ENCODE measurements at regions not wholly inside any gene's neighbourhood (a gene's known extent, or its start where the extent isn't known, plus 50 kb on each side); places are given as distances from the start of the nearest gene placed in this dataset.

DNA sequence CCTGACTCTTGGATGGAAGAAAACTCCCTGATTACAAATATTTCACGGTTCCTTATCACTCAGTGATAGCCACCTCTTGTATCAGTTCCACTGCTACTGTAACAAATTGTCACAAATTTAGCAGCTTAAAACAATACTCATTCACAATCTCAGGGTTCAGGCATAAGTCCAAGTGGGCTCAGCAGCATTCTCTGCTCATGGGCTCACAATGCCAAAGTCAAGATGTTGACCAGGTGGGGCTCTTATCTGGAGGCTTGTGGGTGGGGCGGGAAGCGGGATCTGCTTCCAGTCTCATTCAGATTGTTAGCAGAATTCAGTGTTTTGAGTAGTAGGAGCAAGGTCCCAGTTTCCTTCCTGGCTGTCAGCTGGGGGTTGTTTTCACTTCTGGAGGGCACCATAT lies 137.3 kb upstream of the FAM78B start:
- H2AFZ ChIP-seq (ENCODE audit: control insufficient read depth, low read length): no peak overlapping the region
- no peak overlapping the region for H3K27ac ChIP-seq (ENCODE audit: control insufficient read depth, insufficient read depth, low read length)
- H3K4me1 ChIP-seq (ENCODE audit: control insufficient read depth, extremely low read depth, insufficient read depth, low read length): no peaks in the 10 kb centered on the region
- H3K9me3 ChIP-seq (ENCODE audit: control insufficient read depth, low read depth, low read length): no peaks in the 10 kb centered on the region
- H4K20me1 ChIP-seq (ENCODE audit: control insufficient read depth, extremely low read depth, insufficient read depth, low read length): no peaks in the 10 kb centered on the region
- no peak for TF ChIP-seq CTCF (optimal IDR thresholded peaks at IDR 0.05 in 1 of 3, IDR thresholded peaks at IDR 0.05 in 1 of 3, conservative IDR thresholded peaks at IDR 0.05 in 1 of 3; ENCODE audit: extremely low read depth in 1 of 3, insufficient read depth in 2 of 3, low read length in 3 of 3)
- no peak for TF ChIP-seq EZH2 (IDR thresholded peaks at IDR 0.05; ENCODE audit: low read length)
- H3K79me2 ChIP-seq (ENCODE audit: control insufficient read depth, insufficient read depth, low read length): no peaks in the 10 kb centered on the region
- no peak overlapping the region for H3K4me3 ChIP-seq (ENCODE audit: control insufficient read depth in 2 of 3, extremely low read depth in 1 of 3, insufficient read depth in 2 of 3, low read depth in 1 of 3, low read length in 3 of 3)
- H3K27me3 ChIP-seq (ENCODE audit: control insufficient read depth, extremely low read depth, insufficient read depth, low read length): no peaks in the 10 kb centered on the region
- H3K4me2 ChIP-seq (ENCODE audit: control insufficient read depth, extremely low read depth, insufficient read depth, low read depth, low read length): no peak overlapping the region
- FAIRE-seq (no peak), DNase-seq (ENCODE audit: low read depth, low spot score) (no peak)
- dilution Hi-C loops (cut with MboI; ENCODE audit: extremely low pct_ligation_motif_present, low sequenced_read_pairs): no loop called here
- H3K36me3 ChIP-seq (ENCODE audit: control insufficient read depth in 2 of 2, extremely low read depth in 1 of 2, insufficient read depth in 2 of 2, low read length in 2 of 2): no peaks in the 10 kb centered on the region
- H3K9me1 ChIP-seq (ENCODE audit: control insufficient read depth, extremely low read depth, insufficient read depth, low read length): no peaks in the 10 kb centered on the region
- no peak overlapping the region for H3K9ac ChIP-seq (ENCODE audit: control insufficient read depth, extremely low read depth, insufficient read depth, low read length)

DNA sequence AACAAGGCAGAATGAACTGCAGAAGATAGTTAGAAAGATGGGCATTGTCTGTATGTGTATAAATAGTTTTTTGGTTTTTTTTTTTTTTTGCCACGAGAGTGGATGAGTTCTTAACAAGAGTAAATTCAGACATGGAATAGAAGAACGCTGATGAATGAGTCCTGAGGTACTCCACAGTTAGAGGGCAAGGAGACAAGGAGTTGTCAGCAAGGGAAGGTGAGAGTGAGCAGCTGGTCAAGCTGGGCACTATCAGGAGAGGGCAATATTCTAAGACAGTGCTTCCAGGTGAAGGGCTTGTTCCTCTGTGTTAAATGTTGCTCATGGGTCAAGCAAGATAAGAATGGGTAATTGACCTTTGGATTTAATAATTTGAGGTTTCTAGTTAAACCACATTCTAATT lies 138.6 kb upstream of the FAM78B start:
- TF ChIP-seq CTCF (optimal IDR thresholded peaks at IDR 0.05 in 1 of 3, IDR thresholded peaks at IDR 0.05 in 1 of 3, conservative IDR thresholded peaks at IDR 0.05 in 1 of 3; ENCODE audit: extremely low read depth in 1 of 3, insufficient read depth in 2 of 3, low read length in 3 of 3) (no peak), EZH2 (IDR thresholded peaks at IDR 0.05; ENCODE audit: low read length) (no peak)
- dilution Hi-C loops (cut with MboI; ENCODE audit: extremely low pct_ligation_motif_present, low sequenced_read_pairs): no loop called here
- FAIRE-seq: no peak
- Histone ChIP-seq H3K27me3 (ENCODE audit: control insufficient read depth, extremely low read depth, insufficient read depth, low read length) (no peaks in the 10 kb centered on the region), H3K4me2 (ENCODE audit: control insufficient read depth, extremely low read depth, insufficient read depth, low read depth, low read length) (no peak overlapping the region), H4K20me1 (ENCODE audit: control insufficient read depth, extremely low read depth, insufficient read depth, low read length) (no peaks in the 10 kb centered on the region), H3K9ac (ENCODE audit: control insufficient read depth, extremely low read depth, insufficient read depth, low read length) (no peak overlapping the region), H3K27ac (ENCODE audit: control insufficient read depth, insufficient read depth, low read length) (no peak overlapping the region), H3K79me2 (ENCODE audit: control insufficient read depth, insufficient read depth, low read length) (no peaks in the 10 kb centered on the region), H2AFZ (ENCODE audit: control insufficient read depth, low read length) (no peak overlapping the region), H3K4me1 (ENCODE audit: control insufficient read depth, extremely low read depth, insufficient read depth, low read length) (no peaks in the 10 kb centered on the region), H3K9me3 (ENCODE audit: control insufficient read depth, low read depth, low read length) (no peaks in the 10 kb centered on the region), H3K36me3 (ENCODE audit: control insufficient read depth in 2 of 2, extremely low read depth in 1 of 2, insufficient read depth in 2 of 2, low read length in 2 of 2) (no peaks in the 10 kb centered on the region), H3K9me1 (ENCODE audit: control insufficient read depth, extremely low read depth, insufficient read depth, low read length) (no peaks in the 10 kb centered on the region), H3K4me3 (ENCODE audit: control insufficient read depth in 2 of 3, extremely low read depth in 1 of 3, insufficient read depth in 2 of 3, low read depth in 1 of 3, low read length in 3 of 3) (no peak overlapping the region)
- DNase-seq (ENCODE audit: low read depth, low spot score): no peak
